Lung (tissue), 11 donors: ENCODE measurements at regions not wholly inside any gene's neighbourhood (a gene's known extent, or its start where the extent isn't known, plus 50 kb on each side); places are given as distances from the start of the nearest gene placed in this dataset.

Experiments used
- ATAC-seq: fragments of 200-7000 bp; cut with Tn5 transposase; one replicate; pipeline ENCODE4 v1.9.1; 2020; ENCODE audit warnings: moderate number of reproducible peaks; ENCODE audit not compliant: insufficient read depth, low FRiP score
- DNase-seq, 3 donors: peaks; one replicate each; pipeline ENCODE4 v3.0.0-alpha.2; 2013 to 2017
- H3K27ac ChIP-seq, 2 donors: one replicate each; pipeline ENCODE4 v1.5.1; 2013; ENCODE audit warnings: mild to moderate bottlenecking in 2 of 2, moderate library complexity in 2 of 2, control low read depth in 1 of 2, inconsistent platforms in 1 of 2, low read depth in 1 of 2, low read length in 1 of 2
- H3K27me3 ChIP-seq, 3 donors: one replicate each; pipeline ENCODE4 v1.5.1; 2013; ENCODE audit warnings: low read length in 2 of 3; ENCODE audit not compliant: control insufficient read depth in 3 of 3, insufficient read depth in 3 of 3
- H3K36me3 ChIP-seq, 4 donors: one replicate each; pipeline ENCODE4 v1.5.1; 2013; ENCODE audit warnings: low read length in 4 of 4, mild to moderate bottlenecking in 1 of 4, moderate library complexity in 1 of 4; ENCODE audit not compliant: control insufficient read depth in 4 of 4, insufficient read depth in 4 of 4
- H3K4me1 ChIP-seq, 5 donors: one replicate each; pipeline ENCODE4 v1.5.1; 2013; ENCODE audit warnings: low read length in 5 of 5, mild to moderate bottlenecking in 2 of 5, moderate library complexity in 1 of 5; ENCODE audit not compliant: control insufficient read depth in 5 of 5, insufficient read depth in 5 of 5
- H3K4me3 ChIP-seq: one replicate; pipeline ENCODE4 v1.5.1; 2013; ENCODE audit warnings: mild to moderate bottlenecking, control low read depth, moderate library complexity
- H3K9ac ChIP-seq, 2 donors: one replicate each; pipeline ENCODE4 v1.5.1; 2013; ENCODE audit warnings: low read length in 2 of 2, control low read depth in 1 of 2; ENCODE audit not compliant: insufficient read depth in 1 of 2
- H3K9me3 ChIP-seq, 4 donors: one replicate each; pipeline ENCODE4 v1.5.1; 2013; ENCODE audit warnings: low read length in 3 of 4, mild to moderate bottlenecking in 1 of 4, moderate library complexity in 1 of 4; ENCODE audit not compliant: control insufficient read depth in 4 of 4, insufficient read depth in 3 of 4
- CTCF ChIP-seq: IDR thresholded peaks from 2 replicates; pipeline ENCODE4 v1.5.1; 2012; ENCODE audit warnings: mild to moderate bottlenecking; ENCODE audit errors: control extremely low read depth, extremely low read depth
- WGBS, 2 donors: extraction: QIAGEN DNeasy Blood & Tissue Kit; methylation state at CpG; one replicate each; pipeline ENCODE4 v1.1.7; 2013; 5-methylcytosine and 5-hydroxymethylcytosine counted together
- donor health status: control.
- donor health status: control.
- donor health status: Bipolar disorder and iron deficiency.
- donor health status: healthy.
- donor health status: DM: yes; HTN: yes; CAD: no.

GRCh38 chr13:37416291-37417059 is 182.1 kb downstream of the POSTN start:
- no peaks in the 10 kb centered on the region for H3K9me3 ChIP-seq
- WGBS, 2 donors = 60 to 77% methylated on average over 2 of the region's 2 CpGs
- no peak for ATAC-seq

GRCh38 chr13:37413161-37413560 is 185.4 kb downstream of the POSTN start:
- no peak overlapping the region for H3K27ac ChIP-seq
- H3K4me1 ChIP-seq = peaks cover 0 to 64% (median 13%) of the 10 kb centered on the region in 5 donors
- no peak for TF ChIP-seq CTCF
- DNase-seq (no peak), ATAC-seq (no peak)
- H3K9me3 ChIP-seq = no peaks in the 10 kb centered on the region
- H3K4me3 ChIP-seq = no peak overlapping the region
- no peaks in the 10 kb centered on the region for H3K36me3 ChIP-seq
- H3K9ac ChIP-seq = no peak overlapping the region
- whole genome bisulfite sequencing, 2 donors = 34 to 36% methylated on average over 3 of the region's 3 CpGs
- H3K27me3 ChIP-seq = no peaks in the 10 kb centered on the region

More at GRCh38 chr13:37416291-37417059, 182.1 kb downstream of the POSTN start:
- Histone ChIP-seq H3K27me3 (no peaks in the 10 kb centered on the region), H3K4me1 (peaks cover 0 to 44% (median 5%) of the 10 kb centered on the region in 5 donors), H3K36me3 (no peaks in the 10 kb centered on the region), H3K4me3 (no peak overlapping the region), H3K9ac (no peak overlapping the region), H3K27ac (no peak overlapping the region)
- TF ChIP-seq CTCF = no peak
- DNase-seq = peak in 2 of 3 donors; percentile 82 to 89

GRCh38 chr13:37412241-37412921 is 186.2 kb downstream of the POSTN start:
- Histone ChIP-seq H3K4me1 (peaks cover 0 to 60% (median 13%) of the 10 kb centered on the region in 5 donors), H3K9ac (peak overlapping the region in 1 of 2 donors; percentile 38), H3K36me3 (no peaks in the 10 kb centered on the region), H3K4me3 (no peak overlapping the region), H3K27me3 (no peaks in the 10 kb centered on the region), H3K9me3 (no peaks in the 10 kb centered on the region), H3K27ac (no peak overlapping the region)
- ATAC-seq (no peak), DNase-seq (peak in 2 of 3 donors; percentile 67 to 74)
- no peak for TF ChIP-seq CTCF
- WGBS, 2 donors = 90% methylated on average over 2 of the region's 2 CpGs
